ENCODE measurements at regions not wholly inside any gene's neighbourhood (a gene's known extent, or its start where the extent isn't known, plus 50 kb on each side); places are given as distances from the start of the nearest gene placed in this dataset.

GRCh38 chr18:76621226-76621625, 126.2 kb upstream of the ZNF516 start:
- TF ChIP-seq EP300 (IDR thresholded peaks at IDR 0.05) = no peak
- TF ChIP-seq, protein P1, sequence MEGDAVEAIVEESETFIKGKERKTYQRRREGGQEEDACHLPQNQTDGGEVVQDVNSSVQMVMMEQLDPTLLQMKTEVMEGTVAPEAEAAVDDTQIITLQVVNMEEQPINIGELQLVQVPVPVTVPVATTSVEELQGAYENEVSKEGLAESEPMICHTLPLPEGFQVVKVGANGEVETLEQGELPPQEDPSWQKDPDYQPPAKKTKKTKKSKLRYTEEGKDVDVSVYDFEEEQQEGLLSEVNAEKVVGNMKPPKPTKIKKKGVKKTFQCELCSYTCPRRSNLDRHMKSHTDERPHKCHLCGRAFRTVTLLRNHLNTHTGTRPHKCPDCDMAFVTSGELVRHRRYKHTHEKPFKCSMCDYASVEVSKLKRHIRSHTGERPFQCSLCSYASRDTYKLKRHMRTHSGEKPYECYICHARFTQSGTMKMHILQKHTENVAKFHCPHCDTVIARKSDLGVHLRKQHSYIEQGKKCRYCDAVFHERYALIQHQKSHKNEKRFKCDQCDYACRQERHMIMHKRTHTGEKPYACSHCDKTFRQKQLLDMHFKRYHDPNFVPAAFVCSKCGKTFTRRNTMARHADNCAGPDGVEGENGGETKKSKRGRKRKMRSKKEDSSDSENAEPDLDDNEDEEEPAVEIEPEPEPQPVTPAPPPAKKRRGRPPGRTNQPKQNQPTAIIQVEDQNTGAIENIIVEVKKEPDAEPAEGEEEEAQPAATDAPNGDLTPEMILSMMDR (IDR thresholded peaks at IDR 0.05) = no peak
- TF ChIP-seq POLR2A (IDR thresholded peaks at IDR 0.05) = no peak

Measured in sigmoid colon (tissue), 4 donors.